ENCODE measurements at regions not wholly inside any gene's neighbourhood (a gene's known extent, or its start where the extent isn't known, plus 50 kb on each side); places are given as distances from the start of the nearest gene placed in this dataset.

DNA sequence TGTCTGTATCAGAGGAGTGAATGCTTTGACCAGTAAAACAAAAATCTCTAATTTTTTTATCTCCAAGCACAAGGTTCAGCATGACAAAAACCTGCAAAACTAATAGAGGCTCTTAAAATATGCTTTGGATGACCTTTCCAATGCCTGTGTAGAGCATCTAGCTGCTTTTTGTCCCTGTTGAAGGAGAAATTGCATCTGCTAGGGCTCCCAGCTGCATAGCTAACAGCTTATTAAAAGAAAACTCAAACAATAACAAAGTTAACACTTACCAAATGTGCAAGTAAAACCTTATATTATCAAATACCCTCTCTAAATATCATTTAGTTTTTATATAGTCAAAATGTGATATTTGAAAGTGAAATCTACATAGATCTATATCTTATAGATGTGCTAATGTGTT, 378.6 kb downstream of the CD109 start:
- TF ChIP-seq POLR2A (IDR thresholded peaks at IDR 0.05) = no peak
- TF ChIP-seq, protein P1, sequence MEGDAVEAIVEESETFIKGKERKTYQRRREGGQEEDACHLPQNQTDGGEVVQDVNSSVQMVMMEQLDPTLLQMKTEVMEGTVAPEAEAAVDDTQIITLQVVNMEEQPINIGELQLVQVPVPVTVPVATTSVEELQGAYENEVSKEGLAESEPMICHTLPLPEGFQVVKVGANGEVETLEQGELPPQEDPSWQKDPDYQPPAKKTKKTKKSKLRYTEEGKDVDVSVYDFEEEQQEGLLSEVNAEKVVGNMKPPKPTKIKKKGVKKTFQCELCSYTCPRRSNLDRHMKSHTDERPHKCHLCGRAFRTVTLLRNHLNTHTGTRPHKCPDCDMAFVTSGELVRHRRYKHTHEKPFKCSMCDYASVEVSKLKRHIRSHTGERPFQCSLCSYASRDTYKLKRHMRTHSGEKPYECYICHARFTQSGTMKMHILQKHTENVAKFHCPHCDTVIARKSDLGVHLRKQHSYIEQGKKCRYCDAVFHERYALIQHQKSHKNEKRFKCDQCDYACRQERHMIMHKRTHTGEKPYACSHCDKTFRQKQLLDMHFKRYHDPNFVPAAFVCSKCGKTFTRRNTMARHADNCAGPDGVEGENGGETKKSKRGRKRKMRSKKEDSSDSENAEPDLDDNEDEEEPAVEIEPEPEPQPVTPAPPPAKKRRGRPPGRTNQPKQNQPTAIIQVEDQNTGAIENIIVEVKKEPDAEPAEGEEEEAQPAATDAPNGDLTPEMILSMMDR (IDR thresholded peaks at IDR 0.05) = no peak

All from transverse colon (tissue), 3 donors.